ENCODE measurements at regions not wholly inside any gene's neighbourhood (a gene's known extent, or its start where the extent isn't known, plus 50 kb on each side); places are given as distances from the start of the nearest gene placed in this dataset.

- 94% methylated on average over 6 of the region's 6 CpGs for WGBS (ENCODE audit: insufficient coverage)
- Histone ChIP-seq H3K36me3 (ENCODE audit: control insufficient read depth, insufficient read depth, low read length) (no peaks in the 10 kb centered on the region), H3K9me3 (ENCODE audit: control insufficient read depth, insufficient read depth, low read length) (no peaks in the 10 kb centered on the region), H3K27ac (ENCODE audit: low read length) (no peak overlapping the region), H3K27me3 (ENCODE audit: control insufficient read depth, insufficient read depth, low read length) (no peaks in the 10 kb centered on the region), H3K4me3 (ENCODE audit: low read length) (no peak overlapping the region), H3K4me1 (ENCODE audit: control insufficient read depth, insufficient read depth, low read length) (no peaks in the 10 kb centered on the region)
- TF ChIP-seq CTCF (IDR thresholded peaks at IDR 0.05) = no peak
- Mint-ChIP-seq H3K27ac (no peak overlapping the region), H3K4me1 (no peaks in the 10 kb centered on the region), H3K36me3 (no peaks in the 10 kb centered on the region), H3K27me3 (ENCODE audit: low read depth in 2 of 2) (peaks cover 0 to 23% of the 10 kb centered on the region in 2 donors), H3K9me3 (no peaks in the 10 kb centered on the region), H3K4me3 (no peak overlapping the region)
- DNase-seq (no peak), ATAC-seq (no peak)
- intact Hi-C loops (cut with micrococcal nuclease) = no loop called here
These were observed 199.4 kb downstream of the FOXD2 start for GRCh38 chr1:47637111-47637685.

GRCh38 chr1:47638240-47638639, 200.4 kb downstream of the FOXD2 start:
- ATAC-seq (no peak), DNase-seq (no peak)
- no peaks in the 10 kb centered on the region for H3K36me3 Mint-ChIP-seq
- Histone ChIP-seq H3K27me3 (ENCODE audit: control insufficient read depth, insufficient read depth, low read length) (no peaks in the 10 kb centered on the region), H3K9me3 (ENCODE audit: control insufficient read depth, insufficient read depth, low read length) (no peaks in the 10 kb centered on the region), H3K36me3 (ENCODE audit: control insufficient read depth, insufficient read depth, low read length) (no peaks in the 10 kb centered on the region), H3K4me1 (ENCODE audit: control insufficient read depth, insufficient read depth, low read length) (no peaks in the 10 kb centered on the region), H3K27ac (ENCODE audit: low read length) (no peak overlapping the region), H3K4me3 (ENCODE audit: low read length) (no peak overlapping the region)
- H3K4me3 Mint-ChIP-seq = no peak overlapping the region
- peaks cover 0 to 23% of the 10 kb centered on the region in 2 donors for H3K27me3 Mint-ChIP-seq (ENCODE audit: low read depth in 2 of 2)
- WGBS (ENCODE audit: insufficient coverage) = 55% methylated on average over 9 of the region's 9 CpGs
- H3K27ac Mint-ChIP-seq = no peak overlapping the region
- TF ChIP-seq CTCF (IDR thresholded peaks at IDR 0.05) = no peak
- intact Hi-C loops (cut with micrococcal nuclease) = no loop called here
- no peaks in the 10 kb centered on the region for H3K4me1 Mint-ChIP-seq
- H3K9me3 Mint-ChIP-seq = no peaks in the 10 kb centered on the region

- 48% methylated on average over 5 of the region's 5 CpGs for WGBS (ENCODE audit: insufficient coverage)
- intact Hi-C loops (cut with micrococcal nuclease) = no loop called here
- H3K27ac Mint-ChIP-seq = no peak overlapping the region
- Histone ChIP-seq H3K4me1 (ENCODE audit: control insufficient read depth, insufficient read depth, low read length) (no peaks in the 10 kb centered on the region), H3K27me3 (ENCODE audit: control insufficient read depth, insufficient read depth, low read length) (no peaks in the 10 kb centered on the region), H3K4me3 (ENCODE audit: low read length) (no peak overlapping the region), H3K27ac (ENCODE audit: low read length) (no peak overlapping the region), H3K36me3 (ENCODE audit: control insufficient read depth, insufficient read depth, low read length) (no peaks in the 10 kb centered on the region), H3K9me3 (ENCODE audit: control insufficient read depth, insufficient read depth, low read length) (no peaks in the 10 kb centered on the region)
- peaks cover 0 to 21% of the 10 kb centered on the region in 2 donors for H3K27me3 Mint-ChIP-seq (ENCODE audit: low read depth in 2 of 2)
- no peaks in the 10 kb centered on the region for H3K9me3 Mint-ChIP-seq
- no peak for TF ChIP-seq CTCF (IDR thresholded peaks at IDR 0.05)
- no peak overlapping the region for H3K4me3 Mint-ChIP-seq
- no peak for DNase-seq
- H3K4me1 Mint-ChIP-seq = no peaks in the 10 kb centered on the region
- ATAC-seq = no peak
- no peaks in the 10 kb centered on the region for H3K36me3 Mint-ChIP-seq
These were observed 200.9 kb downstream of the FOXD2 start for GRCh38 chr1:47638713-47639112.
